Hematopoietic multipotent progenitor cell treated with erythropoietin and hydrocortisone succinate and interleukin-3 and kit ligand, for 4 days (in vitro differentiated cells): ENCODE measurements at regions not wholly inside any gene's neighbourhood (a gene's known extent, or its start where the extent isn't known, plus 50 kb on each side); places are given as distances from the start of the nearest gene placed in this dataset.

ENCODE experiments used
- DNase-seq: peaks from one replicate; pipeline ENCODE4 v3.0.0-alpha.2; 2015

DNA sequence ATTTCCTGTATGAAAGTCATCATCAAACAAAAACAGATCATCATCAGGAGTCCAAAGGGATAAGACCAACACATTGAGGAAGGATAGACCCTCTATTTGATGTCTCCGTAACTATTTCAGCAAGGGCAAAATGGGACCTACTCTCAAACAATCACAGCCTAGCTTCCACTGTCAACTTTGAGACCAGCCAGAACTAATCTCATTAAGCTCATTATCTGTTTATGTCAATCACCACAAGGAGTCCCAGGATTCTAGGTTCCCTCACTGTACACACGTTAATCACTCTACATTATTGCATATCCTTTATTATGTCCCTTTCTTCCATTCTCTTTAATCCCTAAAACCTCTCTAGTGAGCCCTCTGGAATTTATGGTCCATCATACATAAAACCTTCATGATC lies 370.3 kb upstream of the LINC00305 start:
- DNase-seq: no peak

DNA sequence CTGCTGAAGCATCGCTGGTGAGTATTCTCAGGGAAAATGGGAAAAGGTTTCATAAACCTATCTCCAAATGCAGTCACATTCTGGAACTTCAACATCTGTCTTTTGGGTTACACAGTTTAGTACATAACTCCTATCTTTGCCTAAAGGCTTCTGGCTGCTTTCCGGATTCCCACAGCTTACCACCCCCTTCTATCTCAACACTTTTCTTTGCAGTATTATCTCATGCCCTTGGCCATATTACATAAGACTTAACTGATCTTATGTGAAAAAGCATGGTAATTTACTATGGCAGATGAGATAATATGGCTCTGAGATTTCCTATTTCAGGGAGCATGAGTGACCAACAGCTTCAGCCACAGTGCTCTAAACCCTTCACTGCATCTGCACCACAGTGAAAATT lies 369.3 kb upstream of the LINC00305 start:
- no peak for DNase-seq

DNA sequence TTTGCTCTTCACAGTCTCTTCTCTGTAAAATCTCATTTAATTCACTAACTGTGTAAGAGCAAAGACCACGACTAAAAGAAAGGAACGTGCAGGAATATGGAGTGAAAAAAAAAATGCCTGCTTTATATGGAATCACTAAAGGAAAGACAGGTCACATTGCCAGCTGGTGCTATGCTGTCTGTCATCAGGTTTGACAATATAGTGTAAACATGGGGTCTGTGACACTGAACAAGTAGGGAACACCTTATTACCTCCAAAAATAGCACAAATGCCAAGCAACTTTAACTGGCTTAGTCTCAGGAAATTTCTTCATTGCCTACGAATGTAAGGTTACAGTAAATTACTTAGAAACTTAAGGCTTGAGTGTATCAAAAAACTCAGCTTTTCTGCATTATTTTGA lies 364.5 kb upstream of the LINC00305 start:
- no peak for DNase-seq

DNA sequence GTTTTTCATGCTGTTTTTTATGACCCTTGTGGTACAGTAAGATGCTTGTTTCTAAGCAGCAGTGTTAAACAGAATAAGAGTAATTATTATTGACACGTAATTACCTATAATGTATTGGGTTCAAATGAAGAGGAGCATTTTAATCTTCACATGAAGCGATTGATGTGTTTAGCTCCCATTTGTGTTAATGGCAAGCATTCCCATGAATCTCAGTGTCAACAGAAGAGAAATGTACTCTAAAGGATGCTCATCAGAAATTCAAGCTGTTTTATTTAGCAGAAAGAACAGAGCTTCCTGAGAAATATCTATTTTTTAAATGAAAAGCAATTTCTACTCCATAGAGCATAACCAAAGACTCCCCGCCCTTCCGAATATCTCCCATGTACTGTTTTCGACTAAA lies 341.3 kb upstream of the LINC00305 start:
- no peak for DNase-seq

DNA sequence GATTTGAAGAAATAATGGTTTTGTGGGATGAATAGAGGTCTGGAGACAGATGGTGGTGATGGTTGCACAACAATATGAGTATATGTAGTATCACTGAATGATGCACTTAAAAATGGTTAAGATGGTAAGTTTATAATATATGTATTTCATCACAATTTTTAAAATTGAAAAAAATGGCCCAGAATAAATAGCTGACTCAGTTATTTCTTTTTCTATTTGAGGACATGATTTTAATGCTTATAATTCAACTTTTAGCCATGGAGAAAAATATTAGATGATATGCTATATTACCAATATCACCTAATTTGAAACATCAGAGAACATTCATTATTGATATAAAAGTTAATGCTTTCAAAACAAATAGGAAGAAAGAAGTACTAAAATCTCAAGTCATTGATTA lies 339.8 kb upstream of the LINC00305 start:
- no peak for DNase-seq

DNA sequence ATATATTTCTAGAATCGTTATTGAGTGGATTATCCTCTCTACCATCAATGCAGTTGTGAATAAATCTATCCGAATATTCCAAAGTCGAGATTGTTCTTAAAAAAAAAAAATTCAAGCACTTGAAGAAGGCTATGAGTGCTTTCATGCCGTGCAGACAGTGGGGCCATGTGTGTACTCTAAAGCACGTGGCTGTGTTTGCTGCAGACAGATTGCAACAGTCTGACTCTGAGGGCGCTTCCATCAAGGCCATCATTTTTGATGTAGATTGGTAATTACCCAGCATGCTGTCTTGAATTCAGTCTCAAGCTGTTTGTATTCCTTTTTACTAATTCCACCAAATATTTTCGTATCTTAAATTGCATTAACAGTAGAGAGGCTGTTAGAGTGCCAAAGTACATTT lies 325.9 kb upstream of the LINC00305 start:
- DNase-seq: no peak

DNA sequence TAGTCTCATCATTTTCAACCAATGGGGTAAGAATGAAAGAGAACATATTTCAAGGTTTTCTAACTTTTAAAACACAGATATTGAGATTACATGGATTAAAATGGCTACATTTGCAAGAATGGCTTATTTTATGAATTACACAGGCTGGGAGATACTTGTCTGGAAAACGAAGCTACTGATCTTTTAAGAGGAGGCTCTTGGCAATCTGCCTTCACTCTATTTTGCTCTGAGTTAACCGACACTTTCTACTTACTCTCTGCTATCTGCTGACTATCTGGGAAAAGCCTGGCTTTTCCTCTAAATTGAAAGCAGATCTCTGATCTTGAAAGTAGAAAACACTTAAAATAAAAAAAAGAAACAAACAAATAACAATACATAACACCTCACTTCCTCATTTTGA lies 325.4 kb upstream of the LINC00305 start:
- DNase-seq: no peak

DNA sequence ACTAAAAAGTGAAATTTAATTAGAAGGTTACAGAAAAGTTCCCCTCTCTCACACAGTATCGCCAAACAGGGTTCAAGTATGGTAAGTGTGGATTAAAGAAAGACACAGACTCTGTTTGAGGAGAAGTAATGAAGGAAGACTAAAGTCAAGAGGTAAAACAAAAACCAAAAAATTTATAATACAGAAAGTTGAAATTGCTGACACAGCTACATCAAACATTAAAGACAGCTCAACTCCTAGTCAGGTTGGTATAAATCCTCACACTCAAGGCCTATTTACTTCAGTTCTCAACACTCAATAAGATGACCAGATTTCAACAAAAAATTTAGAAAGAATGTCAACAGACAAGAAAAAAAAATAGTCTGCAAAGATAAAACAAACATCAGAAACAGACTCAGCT lies 300.5 kb upstream of the LINC00305 start:
- DNase-seq: no peak

DNA sequence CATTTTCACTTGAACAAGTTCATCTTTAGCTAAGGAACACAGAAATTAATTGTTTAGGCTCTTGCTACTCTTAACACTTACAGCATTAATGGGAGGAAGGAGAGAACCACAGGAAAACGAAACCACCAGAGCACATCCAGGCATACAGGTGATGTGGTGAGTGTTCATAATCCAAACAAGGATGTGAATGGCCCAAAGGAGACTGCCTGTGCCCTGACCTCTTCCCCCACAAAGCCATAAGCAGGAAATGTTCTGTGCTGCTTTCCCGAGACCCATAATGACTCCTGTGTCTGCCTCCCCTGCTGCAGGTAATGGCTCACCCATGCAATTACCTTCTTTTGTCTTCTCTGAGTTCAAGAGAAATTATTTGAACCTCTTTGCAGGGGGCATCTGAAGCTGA lies 295.9 kb upstream of the LINC00305 start:
- no peak for DNase-seq

DNA sequence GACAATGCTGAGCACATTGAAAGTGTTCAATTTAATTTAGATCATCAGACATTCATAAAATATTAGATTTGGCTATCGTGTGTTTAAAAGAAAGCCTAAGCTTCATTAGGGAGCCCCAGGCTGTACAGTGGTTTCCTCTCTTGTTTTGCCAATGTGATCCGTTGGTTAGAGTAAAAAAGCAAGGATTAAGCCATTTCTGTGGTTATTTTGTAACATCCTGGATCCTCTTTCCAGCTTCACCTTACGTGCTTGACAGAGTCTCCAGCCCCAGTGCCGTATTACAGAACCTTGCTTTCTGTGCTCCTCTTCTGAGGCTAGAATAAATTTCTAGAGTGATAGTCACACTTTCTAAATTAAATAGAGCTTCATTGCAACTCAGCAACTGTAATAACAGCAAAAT lies 289.3 kb upstream of the LINC00305 start:
- DNase-seq: peak; percentile 31

DNA sequence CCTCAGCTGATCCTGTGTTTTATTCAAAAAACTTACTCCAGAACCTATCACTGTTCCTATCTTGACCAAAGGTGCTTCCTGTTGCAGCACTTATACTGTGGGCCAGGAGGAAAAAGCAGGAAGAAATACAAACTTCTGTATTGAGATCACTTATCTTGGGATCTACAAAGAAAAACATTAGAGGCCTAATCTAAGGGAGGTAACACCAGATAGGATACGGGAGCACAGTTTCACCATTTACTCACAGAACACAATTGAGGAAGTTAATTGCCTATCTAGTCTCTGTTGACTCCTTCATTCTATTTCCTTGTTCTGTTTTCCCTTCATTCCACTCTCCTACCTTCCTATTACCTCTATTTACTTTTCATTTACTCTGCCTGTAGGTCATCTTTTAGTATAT lies 287.2 kb upstream of the LINC00305 start:
- peak; percentile 28 for DNase-seq

DNA sequence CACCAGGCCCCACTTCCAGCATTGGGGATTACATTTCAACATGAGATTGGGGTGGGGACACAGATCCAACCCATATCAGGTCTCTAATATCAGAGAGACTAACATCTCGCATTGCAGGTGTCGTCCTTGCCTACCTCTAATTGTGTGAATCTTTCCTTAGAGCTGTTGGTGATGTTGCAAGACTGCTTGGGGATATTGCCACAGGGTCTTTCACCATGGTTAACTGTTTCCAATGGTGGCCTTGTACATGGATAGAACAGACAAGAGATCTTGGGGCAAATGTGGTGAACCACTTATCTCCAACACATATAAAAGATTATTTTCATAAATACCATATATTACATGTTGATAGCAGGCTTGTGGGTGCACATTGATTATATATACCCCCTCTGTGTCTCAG lies 270.3 kb upstream of the LINC00305 start:
- peak; percentile 46 for DNase-seq

DNA sequence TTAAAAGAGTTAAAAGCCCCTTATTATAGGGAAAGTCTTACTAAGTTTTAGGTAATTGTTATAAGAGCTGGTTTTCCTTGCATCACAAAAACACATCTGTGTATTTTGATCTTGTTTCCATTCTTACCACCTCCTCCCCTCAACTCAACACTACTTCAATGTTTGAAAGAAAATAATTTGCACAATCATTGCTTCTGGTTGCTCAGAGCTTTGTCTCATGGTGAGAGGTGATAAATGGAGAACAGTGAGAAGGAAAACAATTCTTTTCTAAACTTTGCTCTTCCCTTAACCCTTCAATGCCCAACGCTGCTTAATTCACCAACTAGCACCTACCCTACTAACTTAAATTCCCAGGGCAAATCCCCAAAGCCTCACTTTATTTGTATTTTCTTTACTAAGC lies 268.1 kb upstream of the LINC00305 start:
- no peak for DNase-seq

DNA sequence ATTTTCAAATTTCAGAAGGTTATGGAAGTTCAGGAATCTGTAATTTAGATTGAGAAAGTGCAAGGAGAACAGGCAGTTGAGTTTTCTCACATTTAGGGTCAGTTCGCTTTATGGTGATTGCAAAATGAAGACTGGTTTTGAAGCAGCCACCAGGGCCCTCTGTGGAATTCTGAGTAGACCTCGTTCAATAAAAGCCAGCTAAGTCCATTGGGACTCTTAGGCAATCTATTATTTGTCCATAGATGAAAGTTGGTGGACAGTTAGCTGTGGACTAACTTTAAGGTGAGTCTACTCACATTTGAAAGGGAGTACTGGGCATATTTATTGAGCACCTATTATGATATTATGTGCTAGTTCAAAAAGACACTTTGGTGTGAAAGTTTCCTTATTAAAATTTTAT lies 266.3 kb upstream of the LINC00305 start:
- DNase-seq: no peak

DNA sequence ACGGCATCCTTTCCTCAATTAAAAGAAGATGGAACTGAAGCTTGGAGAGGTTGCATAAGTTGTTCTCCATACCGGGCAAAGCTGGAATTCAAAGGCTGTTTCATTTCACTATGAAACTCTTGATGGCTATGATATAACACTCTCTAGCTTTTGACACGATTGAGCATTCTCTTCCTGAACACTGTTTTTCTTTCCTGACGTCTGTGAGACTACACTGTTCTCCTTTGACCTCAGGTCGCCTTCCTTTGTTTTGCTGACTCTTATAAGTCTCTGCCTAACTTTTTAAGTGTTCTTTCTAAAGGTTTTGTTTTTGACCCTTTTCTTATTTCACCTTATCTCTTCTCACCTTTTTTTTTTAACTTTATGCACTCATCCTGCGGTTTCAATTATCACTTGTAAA lies 261.8 kb upstream of the LINC00305 start:
- DNase-seq: no peak

DNA sequence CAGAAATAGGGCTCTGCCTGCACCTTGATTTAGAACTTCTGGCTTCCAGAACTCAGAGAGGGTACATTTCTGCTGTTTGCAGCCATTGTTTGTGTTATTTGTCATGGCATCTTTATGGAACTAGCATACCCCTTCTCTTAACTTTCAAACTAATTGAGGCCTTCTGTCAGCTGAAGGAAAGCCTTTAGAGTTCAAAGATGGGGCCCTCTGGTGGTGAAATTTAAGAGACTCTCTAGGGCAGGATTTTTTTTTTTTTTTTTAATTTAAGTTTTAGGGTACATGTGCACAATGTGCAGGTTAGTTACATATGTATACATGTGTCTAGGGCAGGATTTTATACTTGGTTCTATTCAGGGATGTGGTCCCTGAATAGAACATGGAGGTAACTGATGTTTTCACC lies 260.6 kb upstream of the LINC00305 start:
- DNase-seq: peak; percentile 75

DNA sequence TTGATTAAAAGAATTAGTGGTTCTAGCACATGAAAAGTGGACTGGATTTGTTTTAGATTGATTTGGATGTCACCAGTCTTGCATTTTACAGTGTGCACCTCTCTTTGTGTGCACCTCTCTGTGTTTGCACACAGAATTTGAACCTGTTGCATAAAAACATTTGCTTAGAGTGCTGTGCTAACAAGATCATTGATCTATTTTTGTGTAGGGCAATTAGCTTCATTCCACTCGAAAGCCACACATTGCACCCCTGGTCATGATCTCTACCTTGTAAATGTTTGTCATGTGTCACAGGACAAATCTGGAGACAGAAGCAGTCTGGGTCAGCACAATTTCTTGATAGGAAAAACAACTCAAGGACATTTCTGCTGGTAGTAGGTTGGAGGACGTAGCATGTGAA lies 258.7 kb upstream of the LINC00305 start:
- no peak for DNase-seq

DNA sequence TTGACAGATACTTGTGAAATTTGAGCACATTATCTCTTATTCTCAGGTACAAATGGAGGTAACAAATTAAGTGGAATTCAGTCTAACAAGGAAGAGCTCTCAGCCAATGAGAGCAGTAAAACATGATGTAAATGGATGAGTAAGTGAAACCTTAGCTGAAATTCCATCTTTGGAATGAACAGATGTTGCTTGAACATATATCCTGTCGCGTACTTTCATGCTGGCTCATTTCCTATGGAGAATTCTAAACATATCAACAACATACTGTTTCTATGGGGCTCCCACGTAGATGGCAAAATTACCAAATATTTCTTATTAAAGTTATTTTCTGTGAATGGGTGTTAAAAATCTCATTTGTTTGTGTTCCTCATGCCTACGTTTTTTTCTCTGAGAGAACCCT lies 256.3 kb upstream of the LINC00305 start:
- no peak for DNase-seq

DNA sequence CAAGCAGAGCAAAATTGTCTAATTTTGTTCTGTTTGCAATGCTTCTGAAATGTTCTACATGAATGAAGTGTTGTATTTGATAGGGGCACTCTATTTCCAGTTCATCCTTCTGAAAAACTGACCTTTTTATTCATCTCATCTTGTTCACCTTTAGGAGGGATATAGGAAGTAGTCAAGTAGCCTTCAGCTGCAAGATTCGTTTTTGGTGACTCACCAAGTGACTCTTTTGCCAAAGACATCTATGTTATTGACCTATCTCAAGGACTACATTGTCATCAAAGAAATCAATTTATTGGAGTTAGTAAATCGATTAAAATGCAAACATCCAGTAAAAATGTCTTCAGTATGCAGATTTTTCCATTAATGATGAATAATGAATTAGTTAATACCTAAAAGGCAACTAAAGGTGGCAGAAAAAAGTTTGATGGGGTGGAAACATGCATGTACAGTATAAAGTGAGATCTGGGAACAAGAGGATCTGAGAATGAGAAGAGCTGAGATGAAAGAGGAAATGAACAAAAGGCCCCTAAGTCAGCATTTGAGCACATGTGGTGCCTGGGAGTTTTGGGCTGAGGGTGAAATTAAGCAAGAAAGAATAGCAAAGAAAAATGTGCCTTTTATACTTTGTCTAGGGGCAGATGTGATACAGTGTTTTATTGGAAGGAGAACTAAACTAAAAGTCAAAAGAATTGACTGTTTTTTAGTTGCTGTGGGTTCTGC lies 255.1 kb upstream of the LINC00305 start:
- peak; percentile 5 for DNase-seq

DNA sequence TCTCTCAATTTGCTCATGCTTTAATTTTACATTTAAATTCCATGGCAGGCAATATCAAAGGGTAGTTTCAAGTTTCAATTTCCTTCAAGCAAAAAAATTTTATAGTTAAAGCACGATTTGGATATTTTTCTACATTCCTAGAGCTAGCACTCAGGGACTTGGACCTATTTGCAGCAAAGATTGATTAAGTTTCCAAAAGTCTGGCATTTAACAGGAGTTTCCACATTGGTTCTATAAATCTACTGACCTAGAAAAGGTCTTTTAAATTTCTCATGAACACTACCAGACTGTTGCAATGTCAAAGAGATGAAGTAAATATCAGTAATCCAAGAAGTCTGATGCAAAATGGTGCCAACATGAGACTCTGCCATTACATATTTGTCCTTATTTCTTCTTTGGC lies 253.7 kb upstream of the LINC00305 start:
- DNase-seq: no peak

DNA sequence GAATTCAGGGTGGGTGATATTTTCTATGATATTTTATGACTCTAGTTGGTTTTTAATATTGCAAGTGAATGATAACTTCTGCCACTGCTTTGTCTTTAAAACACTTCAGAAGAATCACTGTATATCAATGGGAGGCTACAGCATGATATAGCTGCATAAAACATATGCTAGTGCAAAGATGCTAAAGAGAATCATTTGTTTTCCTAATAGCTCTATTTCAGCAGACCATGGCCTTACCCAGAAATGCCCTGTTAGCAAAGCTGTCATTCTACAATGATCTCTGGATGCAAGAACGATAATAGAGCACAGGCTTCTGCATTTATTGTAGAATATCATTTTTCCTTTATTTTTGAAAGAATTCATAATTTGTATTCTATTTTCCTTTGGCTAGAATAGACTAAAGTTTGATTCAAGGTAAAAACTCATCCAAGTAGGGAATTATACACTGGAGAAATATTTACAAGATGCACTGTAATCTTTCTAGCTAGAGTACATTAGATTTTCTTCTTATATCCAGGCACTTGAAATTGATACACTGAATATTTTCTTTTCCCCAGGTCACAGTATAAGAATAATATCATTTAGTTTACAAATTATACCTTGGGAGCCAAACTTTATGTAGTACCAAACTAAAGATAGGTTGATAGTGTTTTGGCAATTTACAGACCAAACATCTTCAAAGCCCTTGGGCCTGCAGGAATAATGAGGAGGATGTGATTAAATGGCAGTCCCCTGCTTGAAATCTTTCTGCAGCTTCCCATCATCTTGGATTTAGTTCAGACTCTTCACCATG lies 252.6 kb upstream of the LINC00305 start:
- DNase-seq: no peak

DNA sequence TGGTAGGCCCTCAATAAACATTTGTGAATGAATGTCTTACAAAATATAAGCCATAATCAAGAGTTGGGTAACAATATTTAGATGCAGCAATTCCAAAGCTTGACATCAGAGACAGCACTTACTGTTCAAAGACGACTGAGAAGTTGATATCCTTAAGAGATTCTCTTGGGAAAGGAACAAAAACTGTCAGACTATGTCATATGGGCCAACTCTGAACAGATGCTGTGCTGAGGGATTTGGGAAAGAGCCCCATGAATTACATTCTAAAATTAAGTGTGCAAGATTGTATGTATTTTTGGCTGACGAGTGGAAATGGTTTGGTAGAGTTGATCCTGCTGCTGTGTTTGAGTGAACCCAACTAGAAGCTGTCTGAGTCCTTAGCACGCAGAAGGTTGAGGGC lies 250.7 kb upstream of the LINC00305 start:
- no peak for DNase-seq

DNA sequence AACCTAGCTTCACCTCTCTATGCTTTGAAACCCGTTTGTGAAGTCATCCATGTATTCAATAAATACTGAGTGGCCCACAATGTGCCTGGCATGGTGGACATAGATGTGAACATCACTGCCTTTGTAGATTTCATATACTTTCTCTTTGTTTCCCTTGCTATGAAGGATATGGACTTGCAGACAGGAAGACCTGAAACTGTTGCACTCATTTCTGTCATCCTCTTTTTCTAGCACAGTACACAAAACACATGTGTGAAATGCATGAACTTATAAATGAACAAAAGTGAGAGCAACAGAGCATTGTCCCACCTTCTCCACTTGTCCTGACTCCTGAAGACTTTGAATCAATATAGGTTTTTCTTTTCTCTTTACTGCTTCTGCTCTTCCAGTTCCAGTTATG lies 249.4 kb upstream of the LINC00305 start:
- DNase-seq: no peak

DNA sequence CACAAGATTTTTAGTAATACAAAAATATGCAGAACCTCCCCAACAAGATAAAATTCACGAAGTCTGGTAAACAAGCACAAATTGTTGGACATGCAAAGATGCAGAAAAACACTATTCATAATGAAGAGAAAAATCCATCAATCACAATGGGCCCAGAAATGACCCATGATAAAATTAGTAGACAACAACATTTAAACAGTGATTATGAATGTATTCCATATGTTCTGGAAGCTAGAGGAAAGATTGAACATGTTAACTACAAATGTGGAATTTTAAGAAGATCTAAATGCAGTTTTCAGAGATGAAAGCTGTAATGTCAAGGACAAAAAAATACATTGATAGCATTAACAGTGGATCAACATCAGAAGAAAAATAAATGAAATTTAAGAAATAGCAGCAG lies 243.3 kb upstream of the LINC00305 start:
- DNase-seq: no peak

DNA sequence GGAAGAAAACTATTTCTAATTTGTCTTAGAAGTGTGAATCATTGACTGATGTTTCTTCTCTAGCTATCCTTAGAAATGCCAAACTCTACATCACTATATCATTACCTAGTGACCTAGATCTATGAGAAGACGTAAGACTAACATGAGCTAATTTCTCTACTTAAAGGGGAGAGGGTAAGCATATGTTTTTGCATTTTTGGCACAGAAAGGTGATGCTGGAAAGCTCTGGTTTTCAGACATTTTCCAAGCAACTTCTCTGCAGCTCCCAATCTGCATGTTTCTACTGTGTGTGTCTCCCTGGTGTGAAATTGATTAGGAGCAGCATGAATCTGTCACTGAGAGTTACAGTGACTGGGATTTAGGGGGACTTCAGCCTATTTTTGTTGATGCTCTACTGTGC lies 235.2 kb upstream of the LINC00305 start:
- no peak for DNase-seq
